Astrocyte (in vitro differentiated cells and primary cell): ENCODE measurements at regions not wholly inside any gene's neighbourhood (a gene's known extent, or its start where the extent isn't known, plus 50 kb on each side); places are given as distances from the start of the nearest gene placed in this dataset.

ENCODE experiments used
- DNase-seq: peaks from one replicate; pipeline ENCODE4 v3.0.0-alpha.2; 2010; ENCODE audit warnings: low read depth
- FAIRE-seq: peaks from 2 replicates; lab custom pipeline; 2011; peaks lifted over from hg19 to GRCh38; lab: Jason Lieb, UNC
- H2AFZ ChIP-seq: 2 replicates; pipeline ENCODE4 v1.6.0; 2012; ENCODE audit warnings: low read depth, low read length, inconsistent platforms
- H3K27ac ChIP-seq: 2 replicates; pipeline ENCODE4 v1.5.1; 2011; ENCODE audit warnings: low read depth, low read length, inconsistent platforms
- H3K27me3 ChIP-seq: 2 replicates; pipeline ENCODE4 v1.6.0; 2011; ENCODE audit warnings: low read length, inconsistent platforms; ENCODE audit not compliant: insufficient read depth
- H3K36me3 ChIP-seq: 2 replicates; pipeline ENCODE4 v1.5.1; 2011; ENCODE audit warnings: low read length, inconsistent platforms; ENCODE audit not compliant: insufficient read depth
- H3K4me1 ChIP-seq: 2 replicates; pipeline ENCODE4 v1.5.1; 2011; ENCODE audit warnings: low read length, inconsistent platforms; ENCODE audit not compliant: insufficient read depth
- H3K4me2 ChIP-seq: 2 replicates; pipeline ENCODE4 v1.6.0; 2012; ENCODE audit warnings: low read length, inconsistent platforms
- H3K4me3 ChIP-seq: 2 replicates; pipeline ENCODE4 v1.5.1; 2011; ENCODE audit warnings: low read depth, mild to moderate bottlenecking, low read length, inconsistent platforms; ENCODE audit not compliant: insufficient read depth
- H3K79me2 ChIP-seq: 2 replicates; pipeline ENCODE4 v1.6.0; 2012; ENCODE audit warnings: mild to moderate bottlenecking, low read length, inconsistent platforms; ENCODE audit not compliant: insufficient read depth
- H3K9ac ChIP-seq: 2 replicates; pipeline ENCODE4 v1.6.0; 2012; ENCODE audit warnings: mild to moderate bottlenecking, low read length, inconsistent platforms
- H3K9me3 ChIP-seq: 2 replicates; pipeline ENCODE4 v1.5.1; 2012; ENCODE audit warnings: low read depth, mild to moderate bottlenecking, low read length, inconsistent platforms; ENCODE audit not compliant: insufficient read depth
- H4K20me1 ChIP-seq: 2 replicates; pipeline ENCODE4 v1.6.0; 2012; ENCODE audit warnings: low read length, inconsistent platforms; ENCODE audit not compliant: insufficient read depth
- H3K27ac Mint-ChIP-seq: one replicate; pipeline ENCODE4 v1.8.0; 2021; ENCODE audit warnings: mild to moderate bottlenecking, mixed read lengths; ENCODE audit not compliant: unreplicated experiment
- H3K27me3 Mint-ChIP-seq: one replicate; pipeline ENCODE4 v1.8.0; 2021; ENCODE audit warnings: low read depth, mixed read lengths; ENCODE audit not compliant: unreplicated experiment
- H3K36me3 Mint-ChIP-seq: one replicate; pipeline ENCODE4 v1.8.0; 2021; ENCODE audit warnings: low read depth, mixed read lengths; ENCODE audit not compliant: unreplicated experiment
- H3K4me1 Mint-ChIP-seq: one replicate; pipeline ENCODE4 v1.8.0; 2021; ENCODE audit warnings: low read depth, mixed read lengths; ENCODE audit not compliant: unreplicated experiment
- H3K4me3 Mint-ChIP-seq: one replicate; pipeline ENCODE4 v1.8.0; 2021; ENCODE audit warnings: mild to moderate bottlenecking, moderate library complexity, mixed read lengths; ENCODE audit not compliant: unreplicated experiment
- H3K9me3 Mint-ChIP-seq: one replicate; pipeline ENCODE4 v1.8.0; 2021; ENCODE audit warnings: mild to moderate bottlenecking, mixed read lengths; ENCODE audit not compliant: unreplicated experiment
- CTCF ChIP-seq: IDR thresholded peaks from 2 replicates; pipeline ENCODE4 v1.5.1; 2011; ENCODE audit warnings: low read depth, mild to moderate bottlenecking, inconsistent platforms, low read length, moderate library complexity; ENCODE audit not compliant: insufficient read depth
- EZH2 ChIP-seq: IDR thresholded peaks from 2 replicates; pipeline ENCODE4 v1.6.1; 2012; ENCODE audit warnings: mild to moderate bottlenecking, low read length, inconsistent platforms; ENCODE audit not compliant: insufficient read depth

DNA sequence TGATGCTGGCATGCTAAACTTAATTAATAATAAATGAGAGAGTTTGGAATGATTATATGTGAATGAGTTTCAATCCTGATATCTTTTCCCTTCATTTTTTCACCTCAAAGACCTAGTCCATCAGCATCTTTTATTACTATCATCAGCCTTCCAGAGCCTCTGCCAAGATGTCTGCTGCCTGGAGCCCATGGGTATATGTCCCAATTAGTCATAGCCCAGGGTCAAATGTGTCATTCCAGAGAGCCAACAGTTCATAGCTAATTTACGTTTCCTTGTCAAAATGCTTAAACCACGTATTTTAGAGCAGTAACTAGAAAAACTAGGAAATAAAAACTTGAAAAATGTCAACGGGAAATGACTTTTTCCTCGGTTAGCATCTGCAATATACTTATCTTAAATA, 457.9 kb downstream of the SI start:
- no peak overlapping the region for H3K27ac Mint-ChIP-seq
- no peak overlapping the region for H3K4me3 Mint-ChIP-seq
- FAIRE-seq (no peak), DNase-seq (no peak)
- no peak overlapping the region for H3K9ac ChIP-seq
- no peaks in the 10 kb centered on the region for H3K27me3 Mint-ChIP-seq
- H3K9me3 Mint-ChIP-seq: no peaks in the 10 kb centered on the region
- H3K27me3 ChIP-seq: no peaks in the 10 kb centered on the region
- no peaks in the 10 kb centered on the region for H3K9me3 ChIP-seq
- no peak overlapping the region for H2AFZ ChIP-seq
- H3K27ac ChIP-seq: no peak overlapping the region
- H4K20me1 ChIP-seq: no peaks in the 10 kb centered on the region
- H3K36me3 ChIP-seq: no peaks in the 10 kb centered on the region
- H3K79me2 ChIP-seq: no peaks in the 10 kb centered on the region
- H3K4me1 ChIP-seq: no peaks in the 10 kb centered on the region
- TF ChIP-seq CTCF: no peak
- no peak for TF ChIP-seq EZH2
- H3K4me1 Mint-ChIP-seq: no peaks in the 10 kb centered on the region
- no peak overlapping the region for H3K4me2 ChIP-seq
- no peaks in the 10 kb centered on the region for H3K36me3 Mint-ChIP-seq
- no peak overlapping the region for H3K4me3 ChIP-seq

GRCh38 chr3:164612751-164613150, 465.5 kb downstream of the SI start:
- H3K27ac Mint-ChIP-seq: no peak overlapping the region
- TF ChIP-seq CTCF: no peak
- no peak for TF ChIP-seq EZH2
- no peak overlapping the region for H3K27ac ChIP-seq
- no peaks in the 10 kb centered on the region for H3K79me2 ChIP-seq
- no peak for FAIRE-seq
- no peak for DNase-seq
- H3K27me3 Mint-ChIP-seq: no peaks in the 10 kb centered on the region
- H3K9me3 Mint-ChIP-seq: no peaks in the 10 kb centered on the region
- H3K36me3 ChIP-seq: no peaks in the 10 kb centered on the region
- H3K9ac ChIP-seq: no peak overlapping the region
- H3K4me3 Mint-ChIP-seq: no peak overlapping the region
- peaks cover 7% of the 10 kb centered on the region for H3K4me1 Mint-ChIP-seq
- H3K27me3 ChIP-seq: no peaks in the 10 kb centered on the region
- no peaks in the 10 kb centered on the region for H3K9me3 ChIP-seq
- no peaks in the 10 kb centered on the region for H3K4me1 ChIP-seq
- no peaks in the 10 kb centered on the region for H4K20me1 ChIP-seq
- H3K4me2 ChIP-seq: no peak overlapping the region
- H3K36me3 Mint-ChIP-seq: no peaks in the 10 kb centered on the region
- no peak overlapping the region for H3K4me3 ChIP-seq
- no peak overlapping the region for H2AFZ ChIP-seq

DNA sequence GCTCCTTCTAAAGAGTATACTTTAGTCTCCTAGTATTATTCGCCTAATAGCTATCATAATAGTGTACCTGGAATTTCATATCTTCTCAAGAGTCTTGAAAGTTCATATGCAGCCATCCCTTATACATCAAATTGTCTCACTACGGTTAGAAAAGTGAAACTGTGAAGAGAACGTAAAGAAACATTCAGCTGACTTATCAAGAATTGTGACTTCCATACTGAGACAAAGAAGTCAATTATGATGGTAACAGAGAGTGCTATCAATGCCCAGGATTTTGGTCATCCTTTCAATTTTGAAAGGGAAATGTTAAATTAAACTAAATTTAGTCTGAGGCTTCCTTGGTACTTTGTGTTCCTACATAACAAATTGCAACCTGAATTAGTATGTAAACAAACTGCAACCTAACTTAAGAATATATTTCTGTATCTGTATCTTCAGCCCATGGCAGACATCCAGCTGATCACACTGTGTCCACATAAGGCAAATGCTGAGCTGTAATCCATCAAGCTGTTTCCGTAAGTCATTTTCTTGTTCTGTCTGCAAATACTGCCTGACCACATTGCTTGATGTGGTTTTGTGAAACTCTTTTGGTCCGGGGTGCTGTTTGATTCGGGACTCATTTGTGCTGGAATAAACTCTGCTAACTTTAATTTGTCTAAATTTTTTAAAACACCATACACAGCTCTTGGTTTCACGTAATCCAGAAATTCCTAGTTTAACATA, 469.6 kb downstream of the SI start:
- no peak overlapping the region for H3K4me3 Mint-ChIP-seq
- no peaks in the 10 kb centered on the region for H3K27me3 Mint-ChIP-seq
- no peaks in the 10 kb centered on the region for H4K20me1 ChIP-seq
- H3K9ac ChIP-seq: no peak overlapping the region
- no peaks in the 10 kb centered on the region for H3K79me2 ChIP-seq
- no peaks in the 10 kb centered on the region for H3K27me3 ChIP-seq
- no peak overlapping the region for H3K4me3 ChIP-seq
- peaks cover 7% of the 10 kb centered on the region for H3K4me1 Mint-ChIP-seq
- no peaks in the 10 kb centered on the region for H3K36me3 ChIP-seq
- no peak overlapping the region for H2AFZ ChIP-seq
- FAIRE-seq: no peak
- no peak for DNase-seq
- no peak overlapping the region for H3K27ac Mint-ChIP-seq
- no peak overlapping the region for H3K27ac ChIP-seq
- no peaks in the 10 kb centered on the region for H3K9me3 ChIP-seq
- no peaks in the 10 kb centered on the region for H3K36me3 Mint-ChIP-seq
- no peak overlapping the region for H3K4me2 ChIP-seq
- H3K9me3 Mint-ChIP-seq: no peaks in the 10 kb centered on the region
- TF ChIP-seq EZH2 (no peak), CTCF (no peak)
- no peaks in the 10 kb centered on the region for H3K4me1 ChIP-seq
